GM08714 (cell line): ENCODE measurements at regions not wholly inside any gene's neighbourhood (a gene's known extent, or its start where the extent isn't known, plus 50 kb on each side); places are given as distances from the start of the nearest gene placed in this dataset.

Source experiments
- H3K4me3 ChIP-seq: fragments of 200-500 bp; sonication (Bioruptor generic); 2 replicates; pipeline ENCODE4 v1.5.1; 2014; ENCODE audit warnings: mild to moderate bottlenecking, low read length, inconsistent platforms
- ZNF274 ChIP-seq: IDR thresholded peaks from 2 replicates; pipeline ENCODE4 v1.6.1; 2012; ENCODE audit warnings: mild to moderate bottlenecking, low read depth, low read length

DNA sequence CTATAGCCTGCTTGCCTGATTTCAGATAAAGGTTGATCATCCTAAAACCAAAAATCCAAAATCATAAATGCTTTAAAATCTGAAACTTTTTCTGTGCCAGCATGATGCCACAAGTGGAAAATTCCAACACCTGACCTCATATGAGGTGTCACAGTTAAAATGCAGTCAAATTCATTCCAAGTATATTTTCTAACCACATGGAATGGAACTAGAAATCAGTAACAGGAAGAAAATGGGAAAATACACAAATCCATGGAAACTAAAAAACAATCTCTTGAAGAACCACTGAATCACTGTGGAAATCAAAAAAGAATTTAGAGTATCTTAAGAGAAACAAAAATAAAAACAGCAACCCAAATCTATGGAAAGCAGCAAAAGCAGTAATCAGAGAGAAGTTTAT, 297.5 kb upstream of the COX7C start:
- no peak overlapping the region for H3K4me3 ChIP-seq
- no peak for TF ChIP-seq ZNF274

DNA sequence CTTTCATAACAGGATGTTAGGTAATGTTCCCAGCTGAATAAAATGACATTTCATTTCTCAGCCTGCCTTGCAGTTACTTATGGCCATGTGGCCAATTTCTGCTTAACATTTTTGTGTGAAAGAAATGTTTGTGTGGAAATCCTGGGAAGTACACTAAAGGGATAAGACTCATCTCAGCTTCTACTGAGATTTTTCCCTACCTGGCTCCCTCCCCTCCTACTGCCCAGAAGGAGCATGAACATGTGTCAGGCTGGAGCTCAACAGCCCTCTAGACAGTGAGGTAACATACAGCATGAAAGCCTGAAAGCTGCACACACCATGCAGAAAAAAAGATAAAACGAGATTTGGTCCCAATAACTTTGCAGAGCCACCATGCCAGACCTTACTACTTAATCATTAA, 288.4 kb upstream of the COX7C start:
- H3K4me3 ChIP-seq, result no peak overlapping the region
- TF ChIP-seq ZNF274, result no peak

DNA sequence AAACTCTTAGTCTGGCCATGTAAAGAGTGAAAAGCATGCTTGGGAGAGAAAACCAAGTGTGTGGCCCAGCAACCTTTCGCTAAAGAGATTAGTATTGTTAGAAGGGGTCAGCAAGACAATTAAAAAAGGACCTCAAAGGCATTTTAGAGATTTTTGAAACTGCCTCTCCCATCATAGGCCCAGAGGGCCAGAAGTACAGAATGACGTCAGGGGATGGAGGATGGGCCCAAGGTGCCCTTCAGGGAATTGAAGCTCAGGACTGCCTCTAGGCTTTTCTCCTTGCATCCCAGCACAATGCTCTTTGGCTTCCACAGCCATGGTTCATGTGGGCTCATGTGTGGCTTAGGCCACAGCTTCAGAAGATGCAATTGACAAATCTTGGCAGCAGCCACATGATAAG, 287.0 kb upstream of the COX7C start:
- TF ChIP-seq ZNF274, result no peak
- no peak overlapping the region for H3K4me3 ChIP-seq

DNA sequence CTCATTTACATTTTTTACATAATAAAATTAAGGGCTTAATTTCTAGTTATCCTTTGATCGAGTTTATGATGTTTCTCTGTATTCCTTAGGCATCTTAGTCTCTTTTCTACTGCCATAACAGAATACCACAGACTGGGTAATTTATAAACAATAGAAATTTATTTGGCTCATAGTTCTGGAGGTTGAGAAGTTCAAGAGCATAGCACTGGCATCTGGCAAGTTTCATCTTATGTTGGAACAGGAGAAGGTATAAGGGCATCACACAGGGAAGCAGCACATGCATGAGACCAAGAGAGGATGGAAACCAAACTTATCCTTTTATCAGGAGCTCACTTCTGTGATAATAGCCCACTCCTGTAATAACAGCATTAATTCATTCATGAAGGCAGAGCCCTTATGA, 284.9 kb upstream of the COX7C start:
- H3K4me3 ChIP-seq, result no peak overlapping the region
- TF ChIP-seq ZNF274, result no peak

DNA sequence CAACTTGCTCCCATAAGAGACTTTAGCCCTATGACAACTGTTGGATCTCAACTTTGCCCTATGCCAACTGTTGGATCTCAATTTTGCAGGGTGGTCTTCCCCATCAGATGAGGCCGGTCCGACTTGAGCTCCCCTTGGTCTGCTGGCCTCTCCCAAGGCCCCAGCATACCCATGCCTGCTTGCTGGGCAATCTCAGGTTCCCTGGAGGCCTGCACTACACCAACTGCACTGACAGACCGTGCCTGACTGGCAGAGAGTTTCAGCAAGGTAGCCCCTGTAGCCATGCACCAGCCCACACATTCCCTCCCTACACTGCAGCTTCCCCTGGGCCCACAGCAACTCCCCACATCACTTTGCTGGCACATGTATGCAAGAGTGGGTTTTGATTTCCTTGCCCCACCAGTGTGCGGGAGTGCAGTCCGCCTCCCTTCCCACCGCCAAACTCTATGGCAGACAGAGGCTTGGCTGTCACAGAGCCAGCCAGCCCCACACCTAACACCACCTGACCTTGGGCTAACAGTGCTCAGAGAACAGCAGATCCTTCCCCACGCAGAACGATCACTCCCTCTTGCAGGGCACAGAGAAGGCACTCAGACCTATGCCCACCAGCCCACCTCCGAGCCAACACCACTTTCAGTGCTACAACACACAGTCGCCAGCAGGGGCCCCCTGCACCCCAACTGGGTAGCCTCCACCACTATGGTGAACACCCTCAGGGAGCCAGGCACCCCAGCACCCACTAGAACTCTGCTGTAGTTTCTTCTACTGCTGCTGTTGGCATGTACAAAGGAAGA, 279.9 kb upstream of the COX7C start:
- TF ChIP-seq ZNF274, result no peak
- H3K4me3 ChIP-seq, result no peak overlapping the region

DNA sequence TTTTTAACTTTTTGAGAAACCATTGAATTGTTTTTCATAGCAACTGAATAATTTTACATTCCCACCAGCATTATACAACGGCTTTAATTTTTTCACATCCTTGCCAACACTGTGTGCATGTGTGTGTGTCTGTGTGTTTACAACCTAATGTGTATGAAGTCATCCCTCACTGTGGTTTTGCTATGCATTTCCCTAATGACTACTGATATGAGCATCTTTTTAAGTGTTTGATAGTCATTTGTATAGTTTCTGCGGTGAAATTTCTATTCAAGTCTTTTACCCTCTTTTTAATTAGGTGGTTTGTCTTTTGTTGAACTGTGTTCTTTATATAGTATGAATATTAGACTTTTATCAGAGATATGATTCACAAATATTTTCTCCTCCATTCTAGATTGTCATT, 263.1 kb upstream of the COX7C start:
- H3K4me3 ChIP-seq, result no peak overlapping the region
- no peak for TF ChIP-seq ZNF274

DNA sequence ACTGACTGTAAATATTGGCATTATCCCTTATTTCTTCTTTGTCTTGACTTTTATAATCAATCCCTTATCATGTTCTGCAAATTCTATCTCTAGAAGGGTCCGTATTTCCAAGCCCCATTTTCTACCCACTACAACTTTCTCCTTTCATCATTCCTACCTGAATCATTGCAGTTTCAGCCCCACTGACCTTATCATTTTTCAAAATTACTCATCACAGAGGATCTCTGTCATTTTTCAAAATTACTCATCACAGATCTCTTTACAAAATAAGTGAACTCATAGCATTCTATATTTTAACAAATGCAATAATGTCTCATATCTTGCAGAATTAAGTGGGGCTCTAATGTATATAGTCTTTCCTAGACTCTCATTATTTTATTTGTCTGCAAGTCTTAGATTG, 256.9 kb upstream of the COX7C start:
- TF ChIP-seq ZNF274, result no peak
- no peak overlapping the region for H3K4me3 ChIP-seq

DNA sequence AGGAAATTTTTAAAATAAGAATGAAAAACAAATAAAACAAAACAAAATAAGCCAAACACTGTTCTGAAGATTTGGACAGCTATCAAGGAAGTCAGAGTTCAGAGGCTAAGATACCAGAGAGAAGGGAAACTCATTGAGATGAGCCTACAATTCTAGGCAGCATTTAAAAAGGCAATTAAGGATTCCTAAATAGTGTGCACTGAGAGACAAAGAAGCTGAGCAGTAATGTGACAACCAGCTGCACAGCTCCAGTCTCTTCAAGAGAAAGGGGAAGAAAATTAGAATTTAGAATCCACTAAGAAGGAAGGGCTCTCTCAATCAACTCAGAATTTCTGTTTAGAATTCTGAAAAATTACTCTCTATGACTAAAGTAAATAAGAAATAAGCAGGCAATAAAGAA, 246.7 kb upstream of the COX7C start:
- H3K4me3 ChIP-seq, result no peak overlapping the region

DNA sequence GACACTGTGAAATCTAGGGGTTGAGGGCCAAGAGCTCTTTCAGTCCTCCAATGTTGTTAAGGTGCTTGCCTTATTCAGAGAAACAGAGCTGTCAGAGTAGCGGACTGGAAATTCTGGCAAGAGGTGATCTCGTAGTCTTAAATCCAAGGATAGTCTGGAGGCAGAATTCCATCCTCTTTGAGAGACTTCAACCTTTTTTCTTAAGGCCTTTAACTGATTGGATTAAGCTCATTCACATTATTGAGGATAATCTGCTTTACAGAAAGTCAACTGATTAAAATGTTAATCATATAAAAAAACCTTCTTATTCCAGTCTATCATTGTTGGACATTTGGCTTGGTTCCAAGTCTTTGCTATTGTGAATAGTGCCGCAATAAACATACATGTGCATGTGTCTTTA, 243.1 kb upstream of the COX7C start:
- H3K4me3 ChIP-seq, result no peak overlapping the region
- TF ChIP-seq ZNF274, result no peak

More for the DNA sequence above, 246.7 kb upstream of the COX7C start:
- no peak for TF ChIP-seq ZNF274

DNA sequence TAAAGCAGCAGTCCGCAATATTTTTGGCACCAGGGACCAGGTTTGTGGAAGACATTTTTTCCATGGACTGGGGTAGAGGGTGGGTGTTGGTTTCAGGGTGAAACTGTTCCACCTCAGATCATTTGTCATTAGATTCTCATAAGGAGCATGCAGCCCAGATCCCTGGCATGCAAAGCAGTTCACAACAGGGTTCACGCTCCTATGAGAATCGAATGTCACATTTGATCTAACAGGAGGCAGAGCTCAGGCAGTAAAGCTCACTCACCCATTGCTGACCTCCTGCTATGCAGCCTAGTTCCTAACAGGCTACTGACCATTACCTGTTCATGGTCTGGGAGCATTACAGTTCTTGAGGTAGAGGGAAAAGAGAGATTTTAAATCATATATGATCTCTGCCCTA, 241.5 kb upstream of the COX7C start:
- no peak overlapping the region for H3K4me3 ChIP-seq
- no peak for TF ChIP-seq ZNF274

DNA sequence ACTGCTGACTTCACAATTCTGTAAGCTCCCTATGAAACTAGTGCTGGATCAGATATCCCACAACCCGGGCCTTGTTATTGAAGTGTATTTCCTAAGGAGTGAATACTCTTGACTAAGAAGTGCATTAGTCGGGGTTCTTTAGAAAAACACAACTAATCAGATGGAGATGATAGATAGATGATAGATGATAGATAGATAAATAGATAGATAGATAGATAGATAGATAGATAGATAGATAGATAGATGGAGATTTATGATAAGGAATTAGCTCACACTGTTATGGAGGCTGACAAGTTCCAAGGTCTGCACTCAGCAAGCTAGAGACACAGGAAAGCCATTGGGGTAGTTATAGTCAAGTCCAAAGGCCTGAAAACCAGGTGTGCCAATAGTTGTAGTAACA, 214.6 kb upstream of the COX7C start:
- TF ChIP-seq ZNF274, result no peak
- no peak overlapping the region for H3K4me3 ChIP-seq

DNA sequence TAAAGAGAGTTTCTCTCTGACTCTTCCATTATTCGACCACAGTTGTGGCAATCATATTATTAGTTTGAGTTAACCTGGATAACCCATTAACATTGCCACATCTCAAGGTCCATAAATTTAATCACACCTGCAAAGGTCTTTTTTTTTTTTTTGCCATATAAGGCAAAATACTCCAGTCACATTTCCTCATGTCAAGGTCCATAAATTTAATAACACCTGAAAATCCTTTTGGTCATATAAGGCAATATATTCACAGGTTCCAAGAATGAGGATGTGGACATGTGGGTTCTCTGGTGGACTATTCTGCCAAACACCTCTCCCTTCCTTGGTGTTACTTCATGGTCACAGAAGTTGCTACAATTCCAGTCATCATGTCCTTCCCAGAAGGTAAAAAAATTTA, 213.5 kb upstream of the COX7C start:
- H3K4me3 ChIP-seq, result no peak overlapping the region

DNA sequence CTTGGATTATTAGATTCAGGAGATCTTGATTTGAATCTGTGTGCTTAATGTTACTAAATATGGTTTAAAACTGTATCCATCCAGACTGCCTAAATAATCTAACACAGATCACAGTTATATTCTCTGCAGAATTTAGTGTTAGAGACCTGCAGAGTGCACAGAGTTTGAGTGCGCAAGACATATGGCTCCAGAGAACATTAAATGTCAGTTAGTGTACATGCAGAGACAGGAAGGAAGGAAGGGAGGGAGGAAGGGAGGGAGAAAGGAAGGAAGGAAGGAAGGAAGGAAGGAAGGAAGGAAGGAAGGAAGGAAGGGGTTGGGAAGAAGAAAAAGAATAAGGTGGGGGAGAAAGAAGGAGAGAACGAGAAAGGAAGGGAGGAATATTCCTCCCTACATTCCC, 210.0 kb upstream of the COX7C start:
- H3K4me3 ChIP-seq, result no peak overlapping the region
- no peak for TF ChIP-seq ZNF274

More for the DNA sequence above, 213.5 kb upstream of the COX7C start:
- no peak for TF ChIP-seq ZNF274

DNA sequence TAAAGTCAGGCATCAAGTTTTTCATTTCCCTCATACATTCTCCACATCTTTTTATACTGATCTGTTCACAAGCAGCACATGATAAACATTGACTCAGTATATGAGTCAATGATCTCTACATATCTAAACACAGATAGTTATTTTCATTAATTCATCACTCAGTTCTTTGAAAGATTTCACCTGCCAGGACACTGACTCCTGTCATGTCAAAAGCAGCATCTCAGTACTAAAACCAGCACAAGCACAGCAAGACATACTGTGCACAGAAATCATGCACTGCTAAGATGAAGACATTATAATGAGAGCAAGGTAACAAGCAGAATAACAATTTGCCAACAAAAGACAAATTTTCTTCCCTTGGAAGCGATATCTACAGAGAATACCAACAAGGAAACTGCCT, 206.1 kb upstream of the COX7C start:
- TF ChIP-seq ZNF274, result no peak
- no peak overlapping the region for H3K4me3 ChIP-seq

DNA sequence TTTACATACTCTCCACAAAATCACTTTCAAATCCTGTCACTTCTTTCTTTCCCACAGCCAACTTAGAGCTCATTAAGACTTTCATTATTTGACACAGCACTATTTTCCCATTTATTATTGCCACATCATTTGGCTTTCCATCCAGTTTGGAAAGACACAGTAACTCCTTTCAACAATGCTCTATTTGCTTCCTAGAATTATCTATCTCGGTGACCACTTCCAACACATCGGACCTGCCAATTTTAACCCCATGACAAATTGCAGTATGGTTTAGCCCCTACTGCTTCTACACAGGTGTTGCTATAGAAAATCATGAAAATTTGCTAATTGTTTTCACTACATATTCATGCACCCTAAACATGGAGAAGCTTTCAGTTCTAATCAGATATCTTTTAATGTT, 190.6 kb upstream of the COX7C start:
- H3K4me3 ChIP-seq, result no peak overlapping the region
- no peak for TF ChIP-seq ZNF274

DNA sequence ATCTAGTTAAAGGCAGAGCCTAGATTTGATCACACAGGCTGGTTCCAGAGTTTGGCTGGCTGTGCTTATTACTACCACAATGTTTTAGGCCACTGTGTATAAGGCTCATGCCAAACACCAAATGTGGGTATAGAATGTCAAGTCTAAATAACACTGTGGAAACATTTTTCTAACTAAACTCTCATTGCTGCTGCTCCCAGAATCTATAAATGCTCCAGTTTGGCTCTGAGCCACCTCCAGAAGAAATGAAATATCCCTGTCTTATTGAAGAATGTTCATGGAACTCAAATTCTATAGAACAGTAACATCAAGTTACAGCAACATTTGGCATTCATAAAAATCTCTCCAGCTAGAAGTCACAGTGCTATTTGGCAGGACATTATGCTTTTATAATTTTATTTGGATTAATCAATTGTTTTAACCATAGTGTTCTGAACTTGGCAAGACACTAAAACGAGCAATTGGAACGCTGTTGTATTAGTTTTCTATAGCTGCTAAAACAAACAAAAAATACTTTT, 178.1 kb upstream of the COX7C start:
- H3K4me3 ChIP-seq, result no peak overlapping the region
- TF ChIP-seq ZNF274, result no peak
